ENCODE measurements at regions not wholly inside any gene's neighbourhood (a gene's known extent, or its start where the extent isn't known, plus 50 kb on each side); places are given as distances from the start of the nearest gene placed in this dataset.

- no peaks in the 10 kb centered on the region for H3K27me3 ChIP-seq (ENCODE audit: control insufficient read depth in 2 of 2, insufficient read depth in 2 of 2, low read length in 2 of 2)
- TF ChIP-seq POLR2AphosphoS5 (IDR thresholded peaks at IDR 0.05; ENCODE audit: insufficient read depth, low read depth, low read length) (peak; percentile 16), CTCF (IDR thresholded peaks at IDR 0.05; ENCODE audit: extremely low read depth in 1 of 2, insufficient read depth in 1 of 2, low read depth in 1 of 2, low read length in 2 of 2) (no peak)
- no peak overlapping the region for H3K9ac ChIP-seq (replicated peaks; ENCODE audit: extremely low read depth, insufficient read depth, low read length)
- dilution Hi-C loops (cut with MboI; ENCODE audit: extremely low pct_ligation_motif_present, low sequenced_read_pairs), result no loop called here
- ChIA-PET POLR2A (no interaction called here), CTCF (interaction anchor here (1.0 to 1.5 kb wide), 3 partner anchors 22 to 643 kb away, joined by 3 to 5 read pairs (median 3); no protein-coding TSS in a partner anchor)
- H3K4me2 ChIP-seq (ENCODE audit: insufficient read depth, low read length), result no peak overlapping the region
- H3K79me2 ChIP-seq (ENCODE audit: control insufficient read depth, insufficient read depth, low read length), result no peaks in the 10 kb centered on the region
- H3K9me1 ChIP-seq (replicated peaks; ENCODE audit: control insufficient read depth, extremely low read depth, insufficient read depth, low read length), result no peaks in the 10 kb centered on the region
- no TSS peak for BruUV-seq (replicated peaks)
- DNase-seq (ENCODE audit: low read depth, low spot score) (peak; percentile 31), FAIRE-seq (peak; percentile 75)
- H3K4me1 ChIP-seq (ENCODE audit: control insufficient read depth, extremely low read depth, insufficient read depth, low read length), result peaks cover 14% of the 10 kb centered on the region
- no peak overlapping the region for H3K4me3 ChIP-seq (replicated peaks in 1 of 3; ENCODE audit: insufficient read depth in 1 of 3, low read depth in 1 of 3, low read length in 3 of 3)
- H3K9me3 ChIP-seq (replicated peaks; ENCODE audit: control insufficient read depth, insufficient read depth, low read length), result no peaks in the 10 kb centered on the region
- H3K27ac ChIP-seq (ENCODE audit: insufficient read depth, low read depth, low read length), result no peak overlapping the region
- no peaks in the 10 kb centered on the region for H3K36me3 ChIP-seq (ENCODE audit: control insufficient read depth in 2 of 2, extremely low read depth in 1 of 2, insufficient read depth in 2 of 2, low read length in 2 of 2)
- H4K20me1 ChIP-seq (replicated peaks; ENCODE audit: control insufficient read depth, extremely low read depth, insufficient read depth, low read length), result no peaks in the 10 kb centered on the region
- intact Hi-C loops (cut with micrococcal nuclease), result no loop called here
- no peak overlapping the region for H2AFZ ChIP-seq (ENCODE audit: low read depth, low read length)
Observed at GRCh38 chr11:10400856-10401255, 54.2 kb upstream of the AMPD3 start.

- intact Hi-C loops (cut with micrococcal nuclease) (no loop called here), dilution Hi-C loops (cut with MboI; ENCODE audit: extremely low pct_ligation_motif_present, low sequenced_read_pairs) (no loop called here)
- POLR2A ChIA-PET, result no interaction called here
- no TSS peak for BruUV-seq (replicated peaks)
- Histone ChIP-seq H3K27me3 (ENCODE audit: control insufficient read depth in 2 of 2, insufficient read depth in 2 of 2, low read length in 2 of 2) (no peaks in the 10 kb centered on the region), H3K9me1 (replicated peaks; ENCODE audit: control insufficient read depth, extremely low read depth, insufficient read depth, low read length) (no peaks in the 10 kb centered on the region), H2AFZ (ENCODE audit: low read depth, low read length) (no peak overlapping the region), H3K4me1 (ENCODE audit: control insufficient read depth, extremely low read depth, insufficient read depth, low read length) (peaks cover 16% of the 10 kb centered on the region), H3K36me3 (ENCODE audit: control insufficient read depth in 2 of 2, extremely low read depth in 1 of 2, insufficient read depth in 2 of 2, low read length in 2 of 2) (no peaks in the 10 kb centered on the region), H3K27ac (ENCODE audit: insufficient read depth, low read depth, low read length) (no peak overlapping the region), H3K4me2 (ENCODE audit: insufficient read depth, low read length) (no peak overlapping the region), H3K9me3 (replicated peaks; ENCODE audit: control insufficient read depth, insufficient read depth, low read length) (no peaks in the 10 kb centered on the region), H3K4me3 (replicated peaks in 1 of 3; ENCODE audit: insufficient read depth in 1 of 3, low read depth in 1 of 3, low read length in 3 of 3) (no peak overlapping the region), H3K79me2 (ENCODE audit: control insufficient read depth, insufficient read depth, low read length) (no peaks in the 10 kb centered on the region), H4K20me1 (replicated peaks; ENCODE audit: control insufficient read depth, extremely low read depth, insufficient read depth, low read length) (no peaks in the 10 kb centered on the region), H3K9ac (replicated peaks; ENCODE audit: extremely low read depth, insufficient read depth, low read length) (no peak overlapping the region)
- CTCF ChIA-PET, result interaction anchor here (1.0 to 1.5 kb wide), 5 partner anchors 23 to 643 kb away, joined by 3 to 5 read pairs (median 3); no protein-coding TSS in a partner anchor
- DNase-seq (ENCODE audit: low read depth, low spot score) (no peak), FAIRE-seq (peak; percentile 57)
- no peak for TF ChIP-seq POLR2A (IDR thresholded peaks at IDR 0.05; ENCODE audit: low read depth, low read length)
- TF ChIP-seq MAX (IDR thresholded peaks at IDR 0.05; ENCODE audit: insufficient read depth, insufficient read length), result no peak
- no peak for TF ChIP-seq FOS (IDR thresholded peaks at IDR 0.05; ENCODE audit: borderline replicate concordance, insufficient read depth, low read length)
- no peak for TF ChIP-seq MYC (IDR thresholded peaks at IDR 0.05; ENCODE audit: low read depth, low read length)
- TF ChIP-seq POLR2AphosphoS5 (IDR thresholded peaks at IDR 0.05; ENCODE audit: insufficient read depth, low read depth, low read length), result no peak
- TF ChIP-seq CTCF (IDR thresholded peaks at IDR 0.05; ENCODE audit: extremely low read depth in 1 of 2, insufficient read depth in 1 of 2, low read depth in 1 of 2, low read length in 2 of 2), result no peak
- TF ChIP-seq GATA2 (IDR thresholded peaks at IDR 0.05; ENCODE audit: insufficient read depth, insufficient read length, low read depth, low read length), result no peak
Observed at GRCh38 chr11:10401256-10401655, 53.8 kb upstream of the AMPD3 start.

Data from endothelial cell of umbilical vein (primary cell).